GM18502 (cell line): ENCODE measurements at regions not wholly inside any gene's neighbourhood (a gene's known extent, or its start where the extent isn't known, plus 50 kb on each side); places are given as distances from the start of the nearest gene placed in this dataset.
"Not testable (repeated sequence)": the region's sequence is repeated elsewhere in the genome, so short reads cannot be mapped to it uniquely, and the experiment has no call there.

Experiments
- ATAC-seq: cut with Tn5 transposase; IDR thresholded peaks from one replicate; pipeline ENCODE4 v1.9.1; 2021; ENCODE audit warnings: mild to moderate bottlenecking; ENCODE audit not compliant: unreplicated experiment, poor library complexity

DNA sequence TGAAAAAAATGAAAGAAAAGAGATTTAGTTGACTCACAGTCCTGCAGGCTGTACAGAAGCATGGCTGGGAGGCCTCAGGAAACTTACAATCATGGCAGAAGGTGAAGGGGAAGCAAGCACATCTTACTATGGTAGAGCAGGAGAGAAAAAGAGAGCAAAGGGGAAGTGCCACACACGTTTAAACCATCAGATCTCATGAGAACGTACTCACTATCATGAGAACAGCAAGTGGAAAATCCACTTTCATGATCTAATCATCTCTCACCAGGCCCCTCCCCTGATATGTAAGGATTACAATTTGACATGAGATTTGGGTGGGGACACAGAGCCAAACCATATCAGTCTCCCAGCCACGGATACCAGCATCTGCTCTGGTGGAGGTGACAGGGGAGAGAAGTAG lies 50.8 kb upstream of the CPOX start:
- ATAC-seq, result no peak

DNA sequence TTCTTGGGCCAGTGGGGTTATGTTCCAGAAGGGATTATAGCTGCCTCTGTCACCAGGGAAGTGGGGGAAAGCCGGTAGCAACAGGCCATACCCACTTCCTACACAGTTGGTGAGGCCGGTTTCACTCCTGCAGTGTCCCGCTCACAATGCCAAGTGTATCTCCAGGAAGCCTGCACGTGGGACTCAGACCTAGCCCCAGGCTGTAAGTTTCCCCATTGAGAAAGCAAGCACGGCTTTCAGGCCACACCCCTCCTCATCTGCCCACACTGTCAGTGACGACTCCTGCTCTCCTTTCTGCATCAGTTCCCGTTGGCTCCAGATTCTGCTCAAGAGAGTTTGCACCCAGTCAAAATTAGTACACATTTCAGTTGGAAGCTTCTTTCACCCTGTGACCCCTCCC lies 51.6 kb upstream of the CPOX start:
- no peak for ATAC-seq

DNA sequence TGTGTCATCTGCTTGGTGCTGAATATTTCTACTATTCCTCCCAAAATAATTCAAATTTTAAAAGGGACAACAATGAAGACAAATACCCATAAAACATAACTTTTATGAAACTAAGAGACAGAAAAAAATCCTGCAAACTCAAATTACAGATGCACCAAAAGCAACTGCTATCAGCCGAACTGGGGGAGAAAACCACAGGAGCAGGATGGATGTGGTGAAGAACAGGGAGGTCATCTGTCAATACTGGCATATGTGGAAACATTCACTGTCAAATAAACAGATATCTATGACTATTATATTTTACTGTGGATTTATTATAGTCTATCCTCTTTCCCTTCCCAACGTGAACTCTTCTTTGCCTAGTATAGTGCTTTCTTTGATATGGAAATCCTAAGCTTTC lies 53.3 kb upstream of the CPOX start:
- no peak for ATAC-seq

DNA sequence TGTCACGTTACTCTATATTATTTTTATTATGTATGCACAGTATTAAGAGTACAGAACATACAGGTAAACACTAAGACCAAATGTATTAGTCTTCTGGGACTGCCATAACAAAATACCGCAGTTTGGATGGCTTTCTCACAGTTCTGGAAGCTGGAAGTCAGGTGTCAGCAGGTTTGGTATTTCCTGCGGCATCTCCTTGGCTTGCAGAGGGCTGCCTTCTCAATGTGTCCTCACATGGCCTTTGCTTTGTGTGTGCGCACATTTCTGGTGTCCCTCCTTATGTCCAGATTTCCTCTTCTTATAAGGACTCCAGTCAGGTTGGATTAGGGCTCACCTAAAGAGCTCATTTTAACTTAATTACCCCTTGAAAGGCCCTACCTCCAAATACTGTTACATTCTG lies 53.8 kb upstream of the CPOX start:
- no peak for ATAC-seq

DNA sequence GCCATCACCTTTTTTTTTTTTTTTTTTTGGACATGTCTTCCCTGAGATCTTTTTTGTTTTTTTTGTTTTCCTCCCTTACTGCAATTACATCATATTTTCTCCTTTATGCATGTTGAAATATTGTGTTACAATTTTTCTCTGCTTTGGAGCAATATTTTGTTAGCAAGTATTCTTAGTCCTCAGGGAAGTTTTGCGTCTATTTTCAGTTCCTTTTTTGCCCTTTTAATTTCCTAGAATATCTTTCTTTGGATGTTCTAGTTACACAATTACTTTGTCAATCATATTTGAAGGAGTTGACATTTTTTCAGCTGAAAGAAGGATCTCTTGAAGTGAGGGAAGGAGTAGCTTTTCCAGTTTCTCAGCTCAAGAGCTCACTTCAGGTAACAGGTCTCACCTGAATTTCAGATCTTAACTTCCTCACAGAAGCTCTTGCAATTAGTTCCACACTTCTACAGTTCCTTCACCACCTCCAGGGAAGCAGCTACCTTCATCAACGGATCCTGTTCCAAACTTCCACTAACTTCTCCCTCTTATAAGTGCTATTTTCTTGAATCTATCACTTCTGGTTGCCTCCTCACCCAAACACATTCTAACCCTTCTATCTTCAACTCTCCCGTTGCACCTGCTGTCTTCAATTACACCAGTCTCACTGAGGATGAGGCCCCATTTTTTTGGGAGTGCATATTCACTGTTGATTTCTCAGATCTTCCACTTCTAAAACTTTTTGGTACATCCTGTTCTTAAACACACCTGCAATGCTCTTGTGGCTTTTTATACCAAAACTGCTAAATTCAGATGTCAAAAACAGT lies 57.8 kb upstream of the CPOX start:
- no peak for ATAC-seq

DNA sequence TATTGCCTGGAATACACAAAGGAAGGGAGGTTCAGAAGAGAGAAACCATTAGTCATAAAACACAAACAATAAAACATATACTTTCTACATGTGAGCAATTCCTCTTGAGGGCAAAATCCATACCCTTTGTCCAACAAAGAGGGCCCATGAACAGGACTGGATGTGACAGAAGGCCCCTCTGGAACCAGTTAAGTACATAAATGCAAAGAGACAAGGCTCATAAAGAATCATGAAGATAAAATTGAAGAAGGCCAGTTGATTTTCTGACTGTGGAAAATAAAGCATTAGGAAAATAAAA lies 58.3 kb upstream of the CPOX start:
- ATAC-seq, result no peak

DNA sequence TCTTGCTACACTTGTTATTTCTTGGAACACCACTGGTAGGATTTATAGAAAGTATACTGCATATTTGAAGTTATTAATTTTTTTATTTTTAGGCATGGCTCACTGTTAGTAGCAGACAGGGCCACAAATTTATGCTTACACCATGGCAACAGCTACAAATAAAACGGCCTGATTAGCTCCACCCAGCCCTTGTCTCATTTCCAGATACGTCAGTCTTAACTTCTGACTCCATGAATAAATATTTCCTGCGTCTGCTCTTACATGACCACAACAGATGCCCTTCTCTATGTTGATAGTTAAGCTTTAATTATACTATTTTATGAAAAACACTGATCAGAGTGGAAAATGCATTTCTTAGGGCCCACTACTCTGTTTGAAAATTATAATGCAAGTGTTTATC lies 62.3 kb upstream of the CPOX start:
- no peak for ATAC-seq

DNA sequence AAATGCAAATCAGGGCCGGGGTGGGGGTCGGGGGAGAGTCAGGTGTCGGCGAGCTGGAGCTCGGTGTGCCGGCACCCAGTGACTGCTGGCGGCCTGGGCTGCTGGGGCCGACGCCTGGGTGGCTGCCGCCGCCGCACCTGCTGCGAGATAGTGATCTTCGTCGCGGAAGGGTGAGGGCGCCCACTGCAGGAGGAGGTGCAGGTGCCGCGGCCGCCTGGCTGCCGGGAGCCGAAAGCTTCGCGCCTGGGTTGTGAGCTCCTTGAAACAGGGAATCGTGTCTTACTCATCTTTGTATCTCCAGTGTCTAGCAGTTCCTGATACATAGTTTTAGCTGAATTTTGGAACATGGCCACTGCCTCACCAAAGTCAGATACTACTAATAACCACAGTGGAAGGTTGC lies 64.0 kb upstream of the CPOX start:
- peak; percentile 97 for ATAC-seq

DNA sequence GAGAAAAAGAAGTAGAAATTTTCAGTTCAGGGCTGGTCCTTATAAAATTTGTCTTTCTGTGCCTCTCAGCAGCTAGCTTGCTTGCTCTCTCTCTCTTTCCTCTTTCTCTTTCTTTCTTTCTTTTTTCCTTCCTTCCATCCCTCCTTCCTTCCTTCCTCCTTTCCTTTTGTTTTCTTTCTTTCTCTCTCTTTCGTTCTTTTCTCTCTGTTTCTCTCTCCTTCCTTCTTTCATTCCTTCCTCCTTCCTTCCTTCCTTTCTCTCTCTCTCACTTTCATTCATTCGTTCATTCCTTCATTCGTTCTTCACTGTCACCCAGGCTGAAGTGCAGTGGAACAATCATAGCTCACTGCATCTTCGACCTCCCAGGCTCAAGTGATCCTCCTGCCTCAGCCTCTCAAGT lies 69.3 kb upstream of the CPOX start:
- no peak for ATAC-seq

DNA sequence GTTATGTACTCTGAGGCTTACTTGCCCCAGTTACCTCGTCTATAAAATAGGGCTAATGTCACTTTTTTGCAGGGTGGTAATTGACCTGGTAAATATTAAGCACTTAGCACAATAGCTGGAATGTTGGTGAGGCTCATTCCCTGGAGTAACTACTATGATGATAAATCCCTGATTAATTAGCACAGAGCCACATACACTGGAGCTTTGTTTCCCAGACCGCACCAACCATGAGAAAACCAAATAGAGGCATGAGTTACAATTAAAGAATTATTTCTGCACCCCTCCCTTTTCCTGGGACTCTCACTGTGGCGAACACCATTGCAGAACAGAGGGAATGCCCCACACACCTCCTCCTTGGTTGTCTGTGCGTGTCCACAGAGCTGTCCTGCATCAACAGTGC lies 76.6 kb upstream of the CPOX start:
- ATAC-seq, result no peak

DNA sequence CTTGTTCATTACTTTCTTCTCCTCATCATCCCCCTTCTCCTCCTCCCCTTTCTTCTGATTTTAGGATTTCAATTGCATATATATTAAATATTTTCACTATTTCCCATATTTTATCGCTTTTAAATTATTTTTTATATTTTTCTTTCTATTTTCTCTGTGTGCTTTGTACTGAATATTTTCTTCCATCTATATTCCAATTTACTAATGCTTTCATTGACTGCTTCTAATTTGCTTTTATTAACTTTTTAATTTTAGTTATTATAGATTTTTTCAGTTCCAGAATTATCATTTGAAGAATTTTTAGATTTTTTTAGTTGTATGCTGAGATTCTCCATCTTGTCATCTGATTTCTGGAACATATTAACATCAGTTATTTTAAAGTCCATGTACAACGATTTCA lies 83.2 kb upstream of the ST3GAL6 start:
- ATAC-seq, result no peak

DNA sequence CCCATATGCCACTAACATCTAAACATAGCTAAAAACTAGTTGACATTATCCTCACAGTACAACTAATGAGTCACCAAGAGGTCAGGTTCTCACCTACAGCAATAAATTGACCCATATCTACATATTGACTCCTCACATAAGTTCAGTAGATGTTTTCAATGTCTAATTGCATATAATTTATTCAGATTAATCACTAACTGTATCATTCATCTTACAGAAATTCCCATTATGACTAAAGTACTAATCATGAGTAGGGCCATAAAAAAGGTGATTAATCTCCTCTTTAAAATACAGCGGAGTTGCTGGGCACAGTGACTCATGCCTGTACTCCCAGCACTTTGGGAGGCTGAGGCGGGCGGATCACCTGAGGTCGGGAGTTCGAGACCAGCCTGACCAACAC lies 82.4 kb upstream of the ST3GAL6 start:
- ATAC-seq, result no peak

DNA sequence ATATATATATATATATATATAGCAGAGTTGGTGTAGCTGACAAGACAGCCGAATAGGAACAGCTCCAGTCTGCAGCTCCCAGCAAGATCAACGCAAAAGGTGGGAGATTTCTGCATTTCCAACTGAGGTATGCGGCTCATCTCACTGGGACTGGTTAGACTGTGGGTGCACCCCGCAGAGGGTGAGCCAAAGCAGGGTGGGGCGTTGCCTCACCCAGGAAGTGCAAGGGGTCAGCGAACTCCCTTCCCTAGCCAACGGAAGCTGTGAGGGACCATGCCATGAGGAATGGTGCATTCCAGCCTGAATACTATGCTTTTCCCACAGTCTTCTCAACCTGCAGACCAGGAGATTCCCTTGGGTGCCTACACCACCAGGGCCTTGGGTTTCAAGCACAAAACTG lies 81.7 kb upstream of the ST3GAL6 start:
- no peak for ATAC-seq

DNA sequence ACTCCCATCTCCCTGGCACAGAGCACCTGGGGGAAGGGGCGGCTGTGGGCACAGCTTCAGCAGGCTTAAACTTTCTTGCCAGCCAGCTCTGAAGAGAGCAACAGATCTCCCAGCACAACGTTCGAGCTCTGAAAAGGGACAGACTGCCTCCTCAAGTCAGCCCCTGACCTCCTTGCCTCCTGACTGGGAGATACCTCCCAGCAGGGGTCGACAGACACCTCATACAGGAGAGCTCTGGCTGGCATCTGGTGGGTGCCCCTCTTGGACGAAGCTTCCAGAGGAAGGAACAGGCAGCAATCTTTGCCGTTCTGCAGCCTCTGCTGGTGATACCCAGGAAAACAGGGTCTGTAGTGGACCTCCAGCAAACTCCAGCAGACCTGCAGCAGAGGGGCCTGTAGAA lies 80.7 kb upstream of the ST3GAL6 start:
- not testable (repeated sequence) for ATAC-seq

DNA sequence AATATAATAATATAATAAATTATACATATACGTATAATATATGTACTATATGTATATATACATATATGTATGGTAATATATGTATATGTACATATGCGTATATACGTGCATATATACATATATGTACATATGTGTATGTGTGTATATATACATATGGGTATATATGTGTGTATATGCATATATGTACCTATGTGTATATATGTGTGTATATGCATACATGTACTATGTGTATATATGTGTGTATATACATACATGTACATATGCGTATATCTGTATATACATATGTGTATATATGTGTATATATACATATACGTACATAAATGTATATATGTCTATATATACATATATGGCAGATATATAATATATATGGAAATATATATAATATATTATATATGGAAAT lies 74.8 kb upstream of the ST3GAL6 start:
- ATAC-seq, result no peak

DNA sequence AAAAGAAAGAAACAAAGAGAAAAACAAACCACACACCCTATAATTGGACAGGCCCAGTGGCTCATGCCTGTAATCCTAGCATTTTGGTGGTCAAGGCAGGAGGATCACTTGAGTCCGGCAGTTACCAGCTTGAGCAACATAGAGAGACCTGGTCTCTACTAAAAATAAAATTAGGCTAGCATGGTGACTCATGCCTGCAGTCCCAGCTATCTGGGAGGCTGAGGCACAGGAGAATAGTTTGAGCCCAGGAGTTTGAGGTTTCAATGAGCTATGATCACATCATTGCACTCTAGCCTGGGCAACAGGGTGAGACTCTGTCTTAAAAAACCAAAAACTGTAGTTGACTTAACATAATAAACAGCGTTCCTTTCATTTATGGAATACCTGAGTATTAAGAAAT lies 72.3 kb upstream of the ST3GAL6 start:
- no peak for ATAC-seq

DNA sequence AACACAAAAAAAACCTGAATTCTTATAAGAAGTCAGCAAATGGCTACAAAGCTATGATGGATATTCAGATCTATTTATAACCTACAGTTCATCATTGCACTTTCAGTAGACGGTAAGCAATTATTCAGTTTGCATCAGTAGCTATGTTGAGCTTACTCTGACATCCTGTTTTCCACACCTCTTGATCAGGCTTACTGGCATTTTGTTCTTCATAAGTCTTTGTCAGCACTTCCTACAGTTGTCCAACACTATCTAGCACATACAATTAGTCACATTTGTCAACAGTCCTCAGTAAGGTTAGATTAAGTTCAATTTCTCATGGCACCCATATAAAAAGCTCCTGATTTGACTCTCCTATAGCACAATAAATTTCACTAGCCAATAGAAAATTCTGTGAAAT lies 71.2 kb upstream of the ST3GAL6 start:
- no peak for ATAC-seq

DNA sequence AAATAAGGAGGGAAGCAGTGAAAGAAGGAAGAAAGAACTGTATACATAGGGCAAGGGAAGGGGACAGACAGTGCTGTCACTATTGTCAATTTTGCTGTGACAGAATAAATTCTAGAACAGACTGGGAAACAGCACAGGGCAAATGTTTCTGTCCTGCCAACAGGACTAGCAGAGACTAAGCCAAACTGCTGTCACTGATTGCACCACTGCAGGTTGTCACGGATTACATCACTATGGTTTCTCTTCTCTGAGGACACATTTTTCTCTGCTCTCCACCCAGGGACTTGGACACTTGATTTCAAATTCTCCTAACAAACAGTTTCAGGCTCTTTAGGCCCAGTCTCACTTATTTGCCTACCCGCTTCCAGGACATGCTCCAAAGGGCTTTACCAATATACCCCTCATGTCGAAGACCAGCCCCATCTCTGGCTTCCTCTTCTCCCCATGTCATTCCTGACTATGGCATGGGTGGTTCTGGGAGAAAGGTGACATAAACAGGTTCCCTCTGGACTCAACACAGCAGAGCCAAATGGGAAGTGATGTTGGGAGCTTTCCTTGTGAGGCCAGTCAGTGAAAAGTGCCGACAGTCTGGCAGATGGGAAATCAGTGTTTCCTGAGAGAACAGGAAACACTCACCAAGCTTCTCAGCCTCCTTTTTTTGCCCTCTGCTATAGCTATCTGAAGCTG lies 70.2 kb upstream of the ST3GAL6 start:
- ATAC-seq, result no peak

DNA sequence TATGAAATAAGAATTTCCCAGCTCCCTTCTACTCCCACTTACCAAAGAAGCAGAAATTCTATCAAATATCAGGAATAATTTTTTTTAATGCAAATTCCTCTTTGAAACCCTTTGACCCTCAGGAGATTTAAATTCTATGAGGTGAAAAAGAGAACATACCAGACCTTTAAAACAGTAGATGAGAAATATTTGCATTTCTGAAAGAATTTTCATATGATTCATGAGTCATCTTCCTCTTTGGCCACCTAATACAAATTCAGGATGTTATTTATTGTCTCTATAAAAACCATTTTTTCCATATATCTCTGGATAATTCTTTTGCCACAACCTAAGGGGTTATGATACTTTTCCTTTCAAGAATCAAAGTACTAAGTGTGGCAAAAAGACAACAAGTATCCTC lies 67.3 kb upstream of the ST3GAL6 start:
- ATAC-seq, result no peak

DNA sequence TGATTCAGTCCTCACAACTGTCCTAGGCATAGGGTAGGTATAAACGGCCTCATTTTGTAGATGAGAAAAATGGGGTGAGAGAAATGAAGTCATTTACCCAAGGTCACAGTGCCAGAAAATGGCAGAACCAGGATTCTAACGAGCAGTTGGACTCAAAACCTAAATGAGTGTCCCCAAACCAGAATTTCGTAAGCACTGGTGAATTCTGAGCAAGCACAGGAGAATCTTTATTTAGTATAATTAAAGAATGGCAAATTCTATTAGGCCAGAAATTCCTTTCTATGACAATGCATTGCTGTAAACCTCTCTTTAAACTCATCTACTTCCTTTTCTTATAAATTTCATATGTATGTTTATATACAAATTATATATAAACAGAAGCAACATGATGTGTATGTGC lies 66.8 kb upstream of the ST3GAL6 start:
- ATAC-seq, result not testable (repeated sequence)

DNA sequence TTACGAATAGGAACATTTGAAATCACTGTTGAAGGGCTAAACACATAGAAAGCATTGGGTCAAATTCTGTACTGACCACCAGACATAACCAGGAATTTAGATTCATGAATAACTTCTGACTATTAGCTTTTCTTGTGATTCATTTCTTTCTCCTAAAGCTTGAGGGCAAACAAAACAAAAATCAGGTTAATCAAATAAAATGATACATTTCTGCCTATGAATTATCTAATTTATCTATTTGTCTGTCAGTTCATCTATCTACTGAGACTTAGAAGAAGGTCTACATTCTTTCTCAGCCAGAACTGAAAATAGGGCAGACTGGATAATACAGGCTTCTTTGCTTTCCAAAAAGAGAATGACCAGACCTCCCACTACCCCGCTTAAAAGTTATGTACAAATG lies 65.9 kb upstream of the ST3GAL6 start:
- ATAC-seq, result no peak

DNA sequence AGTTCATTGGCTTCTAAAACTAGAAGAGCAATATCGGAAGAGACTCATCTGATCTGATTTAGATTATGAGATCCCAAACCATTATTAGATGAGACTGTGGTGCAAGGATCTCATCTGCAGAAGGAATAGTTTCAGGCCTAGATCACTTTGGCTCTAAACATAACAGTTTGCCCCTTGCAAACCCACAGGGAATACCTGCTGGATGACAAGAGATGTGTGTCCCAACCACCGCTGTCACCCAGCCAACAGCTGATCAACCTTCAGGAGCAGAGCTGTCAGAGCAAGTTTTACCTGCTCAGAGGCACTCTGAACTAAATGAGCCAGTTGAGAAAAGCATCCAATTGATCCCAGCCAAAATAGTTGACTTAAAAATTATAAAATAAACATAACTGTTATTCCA lies 64.0 kb upstream of the ST3GAL6 start:
- no peak for ATAC-seq
